Endodermal cell (in vitro differentiated cells): ENCODE measurements at regions not wholly inside any gene's neighbourhood (a gene's known extent, or its start where the extent isn't known, plus 50 kb on each side); places are given as distances from the start of the nearest gene placed in this dataset.

ENCODE experiments used
- DNase-seq: peaks from one replicate; pipeline ENCODE4 v3.0.0-alpha.2; 2017
- H3K27ac ChIP-seq: 2 replicates; pipeline ENCODE4 v1.5.1; 2013; ENCODE audit warnings: mild to moderate bottlenecking, low read depth, low read length, moderate library complexity
- H3K27me3 ChIP-seq: 2 replicates; pipeline ENCODE4 v1.6.1; 2013; ENCODE audit warnings: mild to moderate bottlenecking, low read length, moderate library complexity; ENCODE audit not compliant: insufficient read depth, control insufficient read depth, poor library complexity, severe bottlenecking
- H3K36me3 ChIP-seq: 2 replicates; pipeline ENCODE4 v1.7.0; 2013; ENCODE audit warnings: mild to moderate bottlenecking, low read length, moderate library complexity; ENCODE audit not compliant: control insufficient read depth, insufficient read depth
- H3K4me1 ChIP-seq: one replicate; pipeline ENCODE4 v1.7.0; 2013; ENCODE audit warnings: low read length; ENCODE audit not compliant: control insufficient read depth, insufficient read depth
- H3K4me3 ChIP-seq: 2 replicates; pipeline ENCODE4 v1.5.1; 2013; ENCODE audit warnings: mild to moderate bottlenecking, low read length, moderate library complexity
- H3K9ac ChIP-seq: 2 replicates; pipeline ENCODE4 v1.6.1; 2013; ENCODE audit warnings: mild to moderate bottlenecking, low read length, moderate library complexity; ENCODE audit not compliant: poor library complexity, severe bottlenecking; ENCODE audit errors: extremely low read depth
- H3K9me3 ChIP-seq: 2 replicates; pipeline ENCODE4 v1.6.1; 2013; ENCODE audit warnings: mild to moderate bottlenecking, low read length, moderate library complexity; ENCODE audit not compliant: control insufficient read depth
- H3K27ac Mint-ChIP-seq: 2 replicates; pipeline ENCODE4 v1.8.0; 2020; ENCODE audit warnings: mixed read lengths
- H3K27me3 Mint-ChIP-seq: 2 replicates; pipeline ENCODE4 v1.8.0; 2021; ENCODE audit warnings: mild to moderate bottlenecking, mixed read lengths; ENCODE audit not compliant: insufficient read depth
- H3K36me3 Mint-ChIP-seq: 2 replicates; pipeline ENCODE4 v1.8.0; 2020; ENCODE audit warnings: low read depth, mixed read lengths
- H3K4me1 Mint-ChIP-seq: 2 replicates; pipeline ENCODE4 v1.8.0; 2020; ENCODE audit warnings: mixed read lengths
- H3K4me3 Mint-ChIP-seq: 2 replicates; pipeline ENCODE4 v1.8.0; 2020; ENCODE audit warnings: mild to moderate bottlenecking, moderate library complexity, mixed read lengths
- H3K9me3 Mint-ChIP-seq: 2 replicates; pipeline ENCODE4 v1.8.0; 2020; ENCODE audit warnings: mild to moderate bottlenecking, mixed read lengths
- CTCF ChIP-seq: fragments of 200-600 bp; sonication (generic); conservative IDR thresholded peaks from 2 replicates; pipeline ENCODE4 v1.5.0; 2021; ENCODE audit warnings: antibody characterized with exemption, mild to moderate bottlenecking
- WGBS, 2 experiments: methylation state at CpG; one replicate each; pipeline versions ENCODE4 v1.1.5 to v1.1.7; 2013; ENCODE audit warnings: missing lambda C conversion rate in 2 of 2, mixed read lengths in 1 of 2; ENCODE audit not compliant: insufficient coverage in 1 of 2, insufficient read length in 1 of 2; 5-methylcytosine and 5-hydroxymethylcytosine counted together

GRCh38 chr4:153039542-153040185 is 103.5 kb downstream of the FHDC1 start:
- no peaks in the 10 kb centered on the region for H3K27me3 ChIP-seq
- H3K27ac Mint-ChIP-seq: no peak overlapping the region
- H3K9me3 Mint-ChIP-seq: peaks cover 8% of the 10 kb centered on the region
- H3K36me3 ChIP-seq: no peaks in the 10 kb centered on the region
- DNase-seq: no peak
- no peak for TF ChIP-seq CTCF
- H3K9ac ChIP-seq: no peak overlapping the region
- H3K9me3 ChIP-seq: peaks cover 14% of the 10 kb centered on the region
- no peaks in the 10 kb centered on the region for H3K36me3 Mint-ChIP-seq
- H3K4me1 ChIP-seq: no peaks in the 10 kb centered on the region
- peaks cover 8% of the 10 kb centered on the region for H3K4me1 Mint-ChIP-seq
- H3K4me3 Mint-ChIP-seq: no peak overlapping the region
- no peaks in the 10 kb centered on the region for H3K27me3 Mint-ChIP-seq
- no peak overlapping the region for H3K27ac ChIP-seq
- 94 to 100% methylated on average over 2 to 3 of the region's 3 CpGs for WGBS, 2 experiments
- H3K4me3 ChIP-seq: no peak overlapping the region

GRCh38 chr4:153040677-153041076 is 104.6 kb downstream of the FHDC1 start:
- no peak for DNase-seq
- Mint-ChIP-seq H3K4me3 (no peak overlapping the region), H3K9me3 (peaks cover 8% of the 10 kb centered on the region), H3K27me3 (no peaks in the 10 kb centered on the region), H3K4me1 (peaks cover 8% of the 10 kb centered on the region), H3K36me3 (no peaks in the 10 kb centered on the region), H3K27ac (no peak overlapping the region)
- Histone ChIP-seq H3K9ac (no peak overlapping the region), H3K36me3 (no peaks in the 10 kb centered on the region), H3K27me3 (no peaks in the 10 kb centered on the region), H3K4me1 (no peaks in the 10 kb centered on the region), H3K9me3 (peaks cover 14% of the 10 kb centered on the region), H3K27ac (no peak overlapping the region), H3K4me3 (no peak overlapping the region)
- WGBS, 2 experiments: 93 to 100% methylated on average over 5 to 6 of the region's 6 CpGs
- no peak for TF ChIP-seq CTCF

GRCh38 chr4:153044036-153044435 is 107.9 kb downstream of the FHDC1 start:
- H3K27me3 Mint-ChIP-seq: no peaks in the 10 kb centered on the region
- H3K27ac Mint-ChIP-seq: no peak overlapping the region
- no peaks in the 10 kb centered on the region for H3K36me3 Mint-ChIP-seq
- no peak for DNase-seq
- Histone ChIP-seq H3K36me3 (no peaks in the 10 kb centered on the region), H3K4me3 (no peak overlapping the region), H3K4me1 (no peaks in the 10 kb centered on the region), H3K9me3 (peaks cover 14% of the 10 kb centered on the region), H3K27me3 (no peaks in the 10 kb centered on the region), H3K9ac (no peak overlapping the region), H3K27ac (no peak overlapping the region)
- no peak overlapping the region for H3K4me3 Mint-ChIP-seq
- peaks cover 8% of the 10 kb centered on the region for H3K9me3 Mint-ChIP-seq
- no peak for TF ChIP-seq CTCF
- no peaks in the 10 kb centered on the region for H3K4me1 Mint-ChIP-seq
- 94% methylated on average over 1 of the region's 1 CpG; no CpG with 5 or more reads in 1 of the 2 experiments for WGBS, 2 experiments
